Erythroblast (primary cell): ENCODE measurements at regions not wholly inside any gene's neighbourhood (a gene's known extent, or its start where the extent isn't known, plus 50 kb on each side); places are given as distances from the start of the nearest gene placed in this dataset.

Experiments
- GATA1 ChIP-seq: IDR thresholded peaks from 2 replicates; pipeline ENCODE4 v1.6.1; 2011; ENCODE audit warnings: low read depth, mild to moderate bottlenecking, control low read depth, low read length, moderate library complexity
- POLR2A ChIP-seq: IDR thresholded peaks from 2 replicates; pipeline ENCODE4 v1.6.1; 2011; ENCODE audit warnings: mild to moderate bottlenecking, low read length

DNA sequence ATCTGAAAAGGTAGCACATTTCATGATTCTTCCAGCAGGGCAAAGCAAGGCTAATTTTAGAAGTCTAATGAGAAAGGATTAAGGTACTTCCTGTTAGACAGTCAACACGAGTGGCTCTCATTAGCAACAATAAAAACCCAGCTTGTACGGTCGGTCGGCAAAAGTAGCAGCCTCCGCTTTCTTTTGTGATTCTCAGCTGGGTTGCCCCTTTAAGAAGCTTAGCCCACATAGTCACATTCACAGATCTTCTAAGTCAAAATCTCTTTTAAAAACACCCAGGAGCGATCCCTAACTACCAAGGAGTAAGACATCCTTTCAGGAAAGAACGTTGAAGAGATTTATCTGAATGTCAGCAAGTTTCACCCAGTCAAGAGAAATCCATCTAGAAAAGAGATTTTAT, 684.8 kb downstream of the DIAPH3 start:
- TF ChIP-seq POLR2A, result no peak
- no peak for TF ChIP-seq GATA1
